HuH-7.5 (cell line): ENCODE measurements at regions not wholly inside any gene's neighbourhood (a gene's known extent, or its start where the extent isn't known, plus 50 kb on each side); places are given as distances from the start of the nearest gene placed in this dataset.

Source experiments
- DNase-seq: peaks from one replicate; pipeline ENCODE4 v3.0.0; 2011; ENCODE audit warnings: low spot score

DNA sequence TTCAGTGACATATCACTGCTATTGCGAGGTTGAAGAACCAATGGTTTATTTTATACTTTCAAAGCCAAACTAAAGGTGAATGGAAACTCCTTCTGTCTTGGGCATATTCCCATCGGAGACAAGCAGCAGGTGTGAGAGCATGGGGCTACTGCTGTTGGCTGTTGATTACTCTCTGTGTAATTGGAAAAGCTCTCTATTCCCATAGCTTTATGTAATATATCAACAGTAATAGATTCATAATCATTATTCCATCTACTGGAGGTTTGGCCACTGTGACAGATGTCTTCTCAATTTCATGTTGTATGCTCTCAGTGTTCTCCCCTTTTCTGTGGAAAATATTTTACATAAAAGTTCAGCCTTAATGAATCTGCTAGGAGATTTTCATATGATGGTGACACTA, 352.0 kb downstream of the BTG1 start:
- DNase-seq: no peak

DNA sequence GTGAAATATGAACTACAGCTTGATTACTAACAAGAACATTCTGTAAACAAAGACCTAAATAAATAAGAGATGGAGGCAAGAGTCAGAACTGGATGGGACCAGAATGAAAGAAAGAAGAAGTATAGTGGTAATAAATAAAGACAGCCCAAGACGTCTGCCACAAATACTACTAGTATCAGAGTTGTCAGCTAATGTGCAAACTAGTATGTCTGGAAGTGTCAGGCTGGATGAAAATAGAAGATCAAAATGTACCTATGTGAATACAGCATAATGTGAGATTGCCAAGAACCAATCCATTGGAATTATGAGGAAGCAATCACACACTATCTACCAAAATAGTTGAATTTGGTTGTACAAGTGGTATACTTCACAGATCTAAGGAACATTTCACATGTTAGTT, 353.0 kb downstream of the BTG1 start:
- no peak for DNase-seq

DNA sequence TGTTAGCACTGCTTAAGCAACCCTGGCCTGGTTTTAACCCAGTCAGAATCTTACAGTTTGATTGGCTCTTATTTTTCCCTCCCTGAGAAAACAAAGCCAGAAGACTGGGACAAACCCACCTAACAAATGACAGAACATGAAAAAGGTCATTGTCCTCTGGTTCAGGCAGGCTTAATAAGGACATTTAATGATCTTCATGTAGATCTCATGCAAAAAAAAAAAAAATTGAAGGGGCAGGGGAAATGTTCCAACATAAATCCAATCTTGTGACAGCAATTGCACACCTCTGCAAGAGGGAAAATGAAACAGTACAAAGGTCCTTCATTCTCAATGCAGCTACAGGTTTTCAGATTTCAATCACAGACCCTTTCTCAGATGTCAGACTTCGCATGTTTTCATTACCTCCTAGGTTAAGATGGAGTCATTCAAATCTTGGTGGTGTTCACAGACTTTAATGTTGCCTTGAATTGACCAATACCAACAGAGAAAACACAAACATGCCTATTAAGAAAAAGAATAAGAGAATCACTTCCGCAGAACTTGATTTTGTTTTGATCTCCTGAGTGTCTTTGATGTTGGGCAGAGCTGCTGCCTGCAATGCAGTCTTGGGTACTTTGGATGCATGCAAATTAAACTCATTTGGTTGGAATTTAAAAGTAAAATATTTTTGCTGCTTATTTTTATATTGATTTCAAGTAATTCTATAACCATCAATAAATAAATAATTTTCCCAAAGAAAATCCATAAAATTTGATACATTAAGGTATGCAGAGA, 359.0 kb downstream of the BTG1 start:
- no peak for DNase-seq

DNA sequence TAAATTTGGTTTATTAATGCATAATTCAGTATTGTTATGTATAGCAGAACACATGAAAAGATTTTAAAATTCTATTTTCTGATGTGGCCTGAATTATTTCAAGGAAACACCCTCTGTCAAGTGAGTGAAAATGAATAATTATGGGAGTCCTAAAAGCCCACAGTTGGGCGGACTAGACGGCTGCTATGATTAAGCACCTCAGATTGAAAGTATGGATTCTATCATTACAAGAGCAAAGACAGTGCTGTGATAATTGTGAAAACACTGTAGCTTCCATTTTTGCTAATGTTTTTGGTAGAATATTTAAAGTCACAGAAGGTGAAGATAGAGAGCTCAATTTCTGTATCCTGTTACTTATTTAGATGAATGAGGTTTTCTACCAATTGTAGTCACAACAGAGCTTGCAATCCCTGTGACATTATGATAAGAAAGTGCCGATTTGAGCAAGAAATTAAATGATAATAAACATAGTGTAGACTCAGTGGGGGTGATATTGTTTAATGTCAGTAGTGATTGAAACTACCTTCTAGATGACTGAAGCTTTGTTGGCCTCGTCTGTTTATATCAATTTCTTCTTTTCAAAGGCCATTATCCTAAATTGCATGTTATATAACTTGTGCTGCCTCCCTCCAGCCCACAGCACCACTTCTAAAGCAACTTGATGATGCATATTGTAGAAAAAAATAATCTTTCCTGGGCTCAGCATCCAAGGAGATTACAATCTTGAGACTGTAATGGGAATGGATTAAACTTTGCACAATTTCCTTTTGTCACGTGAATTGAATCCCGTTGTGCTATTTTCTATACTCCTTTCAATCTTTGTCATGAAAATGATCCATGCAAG, 359.8 kb downstream of the BTG1 start:
- no peak for DNase-seq

DNA sequence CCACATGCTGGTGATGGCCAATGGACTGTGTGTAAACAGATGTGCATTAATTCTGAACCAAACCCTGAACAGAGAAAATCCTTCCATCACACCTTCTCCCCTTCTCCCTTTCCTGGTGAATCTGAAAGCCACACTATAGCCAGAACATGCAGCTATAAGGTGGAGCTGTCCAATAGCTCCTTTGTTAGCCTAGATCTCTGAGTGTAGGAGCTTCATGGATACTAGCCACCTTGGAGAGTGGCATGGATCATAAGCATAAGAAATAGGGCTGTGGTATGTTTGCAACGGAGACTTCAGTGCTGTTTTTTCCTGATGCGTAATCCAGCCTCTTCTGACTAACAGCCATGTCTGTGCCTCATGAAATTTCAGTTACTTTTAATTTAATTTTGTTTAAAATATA, 364.5 kb downstream of the BTG1 start:
- no peak for DNase-seq

DNA sequence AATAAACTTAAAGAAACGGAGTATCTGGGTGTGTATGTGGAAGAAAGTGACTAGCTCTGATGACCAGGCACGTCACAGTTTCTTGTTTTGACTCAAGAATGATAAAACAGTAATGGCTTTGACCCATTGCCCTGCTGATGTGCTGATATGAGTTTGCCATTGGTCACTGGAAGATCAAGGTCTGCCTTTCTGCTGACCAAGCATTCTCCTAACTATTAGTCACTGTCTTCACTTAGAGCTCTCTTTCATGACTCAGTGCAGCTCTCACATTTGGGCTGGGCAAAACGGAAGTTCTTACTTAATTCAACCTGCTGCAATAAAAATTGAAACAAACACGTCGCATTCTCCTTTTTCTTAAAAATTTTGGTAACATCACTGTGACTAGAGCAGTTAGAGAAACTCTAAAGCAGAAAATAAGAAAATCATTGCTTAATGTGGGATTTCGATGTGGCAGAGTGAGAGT, 366.7 kb downstream of the BTG1 start:
- DNase-seq: no peak

DNA sequence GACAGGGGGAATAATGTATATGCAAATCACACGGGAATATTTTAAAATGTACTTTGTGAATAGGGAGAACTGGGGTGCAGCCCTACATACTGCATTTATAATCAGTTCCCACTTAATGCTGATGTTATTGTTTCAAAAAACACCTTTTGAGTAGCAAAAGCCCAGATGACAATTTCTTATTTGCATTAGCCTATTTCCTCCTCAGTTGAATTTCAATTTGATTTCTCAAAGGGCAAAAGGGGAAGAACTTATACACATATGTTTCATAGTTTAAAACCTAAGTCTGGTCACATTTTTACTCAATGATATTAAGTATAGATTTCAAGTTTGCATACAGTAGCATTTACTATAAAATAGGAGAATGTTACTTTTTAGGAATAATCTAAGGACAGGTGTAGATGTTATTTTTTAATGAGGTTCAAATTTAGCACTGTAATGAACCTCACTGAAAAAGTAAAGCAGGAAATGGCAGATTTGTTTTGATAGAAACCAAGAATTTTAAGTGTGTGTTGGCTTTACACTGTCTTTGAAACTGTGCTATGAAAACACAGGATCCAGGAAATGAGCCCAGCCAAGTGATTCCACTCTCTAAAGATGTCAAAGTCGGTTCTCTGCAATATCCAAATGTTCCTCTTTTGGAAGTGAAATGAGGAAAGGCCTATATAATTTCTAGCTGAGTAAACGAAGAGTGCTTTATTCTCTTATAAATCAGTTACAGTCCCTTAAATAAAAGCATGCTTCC, 367.4 kb downstream of the BTG1 start:
- DNase-seq: no peak

DNA sequence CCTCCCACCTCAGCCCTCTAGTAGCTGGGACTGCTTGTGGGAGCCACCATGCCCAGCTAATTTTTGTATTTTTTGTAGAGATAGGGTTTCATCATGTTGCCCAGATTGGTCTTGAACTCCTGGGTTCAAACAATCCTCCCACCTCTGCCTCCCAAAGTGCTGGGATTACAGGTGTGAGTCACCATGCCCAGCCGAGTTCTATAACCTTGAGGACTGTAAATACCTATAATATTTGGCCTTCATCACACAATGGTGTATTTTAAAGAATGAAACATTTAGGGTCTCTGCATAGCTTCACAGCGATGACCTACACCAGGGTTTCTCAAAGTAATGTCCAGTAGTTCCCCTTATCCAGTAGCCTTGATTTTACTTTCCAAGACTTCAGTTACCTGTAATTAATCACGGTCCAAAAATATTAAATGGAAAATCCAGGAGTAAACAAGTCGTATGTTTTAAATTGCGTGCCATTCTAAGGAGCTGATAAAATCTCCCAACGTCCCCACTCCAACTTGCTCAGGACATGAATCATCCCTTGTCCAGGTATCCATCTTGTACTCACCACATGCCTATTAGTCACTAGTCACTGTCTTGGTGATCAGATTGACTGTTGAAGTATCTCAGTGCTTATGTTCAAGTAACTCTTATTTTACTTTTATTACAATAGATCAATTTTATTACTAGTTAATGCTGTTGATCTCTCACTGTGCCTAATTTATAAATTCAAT, 368.2 kb downstream of the BTG1 start:
- no peak for DNase-seq

DNA sequence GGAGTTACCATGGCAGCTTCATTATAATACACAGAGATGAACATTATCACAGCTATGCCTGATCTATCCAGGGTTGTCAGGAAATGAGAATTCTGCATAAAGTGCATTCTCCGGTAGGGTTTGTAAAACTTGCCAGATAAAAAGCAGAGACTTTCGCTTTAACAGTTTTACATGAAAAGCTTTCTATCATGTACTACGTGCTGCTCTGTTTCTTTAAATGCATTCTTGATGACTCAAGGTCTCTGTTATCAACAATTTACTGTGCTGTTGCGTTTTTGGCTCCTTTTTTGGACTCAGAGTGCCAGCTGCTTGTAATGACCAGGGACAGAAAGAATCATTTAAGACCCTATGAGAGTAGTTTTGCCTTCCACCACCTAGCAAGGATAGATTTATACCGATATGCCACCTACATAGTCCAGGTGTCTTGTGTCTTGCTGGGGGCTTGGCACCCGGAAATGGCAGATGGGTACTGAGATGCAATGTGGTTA, 371.2 kb downstream of the BTG1 start:
- no peak for DNase-seq

DNA sequence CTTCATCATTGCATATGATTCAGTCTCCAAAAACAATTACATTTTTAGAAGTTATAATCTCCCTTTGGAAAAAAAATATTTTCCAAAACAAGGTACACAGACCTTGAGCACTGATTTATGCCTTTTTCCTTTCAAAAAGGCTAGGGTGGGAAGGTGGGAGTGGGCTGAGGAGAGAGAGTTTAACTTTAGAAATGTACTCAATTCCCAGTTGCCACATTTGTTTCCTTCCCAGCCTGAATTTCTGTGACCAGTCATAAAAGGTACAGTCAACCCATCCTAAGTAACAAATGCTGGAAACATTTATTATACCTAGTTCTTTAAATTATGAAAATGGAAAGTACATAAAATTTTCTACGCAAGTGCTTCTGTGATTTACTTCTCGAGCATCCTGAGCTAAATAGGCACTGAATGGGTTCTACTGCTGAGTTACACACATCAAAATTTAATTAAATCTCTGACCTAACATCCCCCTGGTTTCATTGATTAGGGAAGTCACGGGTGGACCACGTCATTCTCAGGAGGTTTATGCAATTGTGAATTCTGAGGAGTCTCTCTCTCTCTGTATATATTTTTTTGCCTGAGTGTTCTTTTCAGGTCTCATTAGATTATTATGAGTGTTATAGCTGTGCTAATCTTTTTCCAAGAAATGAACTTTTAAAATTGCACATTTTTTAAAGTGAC, 371.8 kb downstream of the BTG1 start:
- DNase-seq: no peak

DNA sequence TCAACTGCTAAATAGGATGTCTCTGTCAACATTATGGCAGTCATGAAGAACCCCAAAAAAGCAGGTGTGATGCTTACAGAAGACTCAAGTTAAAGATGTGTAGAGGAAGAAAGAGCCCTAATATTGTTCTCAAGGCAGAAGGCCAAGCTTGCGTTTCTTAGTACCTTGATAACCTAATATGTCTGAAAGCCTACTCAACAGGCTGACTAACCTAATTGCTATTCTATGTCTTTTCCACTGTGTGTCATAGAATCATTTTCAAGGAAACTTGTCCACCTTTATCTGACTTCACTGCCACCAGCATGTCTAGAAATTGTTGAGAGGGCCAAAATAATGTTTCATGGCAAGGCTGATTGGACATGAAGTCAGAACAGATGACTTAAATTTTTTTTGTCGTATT, 373.2 kb downstream of the BTG1 start:
- DNase-seq: no peak

DNA sequence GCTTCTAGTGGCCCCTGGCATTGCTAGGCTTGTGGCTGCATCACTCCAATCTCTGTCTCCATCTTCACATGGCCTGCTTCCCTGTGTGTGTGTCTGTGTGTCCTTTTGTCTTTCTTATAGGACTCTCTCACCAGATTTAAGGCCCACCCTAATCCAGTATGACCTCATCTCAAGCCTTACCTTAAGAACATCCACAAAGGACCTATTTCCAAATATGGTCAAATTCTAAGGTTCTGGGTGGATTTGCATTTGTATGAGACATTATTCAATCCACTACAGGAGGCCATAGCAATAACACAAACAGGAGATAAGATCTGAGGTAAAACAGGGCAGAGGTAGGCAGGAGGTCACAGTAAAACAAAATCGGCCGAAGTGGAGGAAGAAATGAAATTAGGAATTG, 375.9 kb downstream of the BTG1 start:
- DNase-seq: no peak

DNA sequence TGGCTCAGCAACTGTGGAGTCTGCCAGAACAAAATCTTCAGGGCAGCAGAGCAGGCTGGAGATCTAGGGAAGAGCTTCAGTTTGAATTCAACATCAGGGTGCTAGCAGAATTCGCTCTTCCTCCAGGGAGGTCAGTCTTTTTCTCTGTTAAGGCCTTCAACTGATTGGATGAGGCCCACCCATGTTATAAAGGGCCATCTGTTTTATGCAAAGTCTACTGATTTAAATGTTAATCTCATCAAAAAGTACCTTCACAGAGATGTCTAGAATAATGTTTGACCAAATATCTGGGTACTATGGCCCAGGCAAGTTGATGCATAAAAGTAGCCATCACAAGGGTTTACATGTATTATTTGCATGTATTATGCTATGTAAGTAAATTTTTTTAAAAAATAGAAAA, 378.4 kb downstream of the BTG1 start:
- DNase-seq: no peak

DNA sequence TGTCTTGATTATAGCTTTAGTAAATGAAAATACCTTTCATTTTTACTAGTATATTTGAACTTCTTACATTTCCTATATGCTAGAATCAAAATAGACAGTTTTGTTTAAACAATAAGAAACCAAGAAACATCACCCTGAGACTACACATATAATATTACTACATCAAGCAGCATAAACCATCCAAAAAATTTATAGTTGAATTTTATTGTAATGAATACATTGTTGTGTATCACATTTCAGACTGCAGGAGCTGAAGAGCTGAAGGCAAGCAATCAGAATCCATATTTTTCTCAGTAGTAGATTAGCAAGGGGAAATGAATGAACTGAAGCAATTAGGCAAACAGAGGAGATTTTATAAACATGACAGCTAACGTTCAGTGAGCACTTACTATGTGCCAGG, 379.2 kb downstream of the BTG1 start:
- no peak for DNase-seq

DNA sequence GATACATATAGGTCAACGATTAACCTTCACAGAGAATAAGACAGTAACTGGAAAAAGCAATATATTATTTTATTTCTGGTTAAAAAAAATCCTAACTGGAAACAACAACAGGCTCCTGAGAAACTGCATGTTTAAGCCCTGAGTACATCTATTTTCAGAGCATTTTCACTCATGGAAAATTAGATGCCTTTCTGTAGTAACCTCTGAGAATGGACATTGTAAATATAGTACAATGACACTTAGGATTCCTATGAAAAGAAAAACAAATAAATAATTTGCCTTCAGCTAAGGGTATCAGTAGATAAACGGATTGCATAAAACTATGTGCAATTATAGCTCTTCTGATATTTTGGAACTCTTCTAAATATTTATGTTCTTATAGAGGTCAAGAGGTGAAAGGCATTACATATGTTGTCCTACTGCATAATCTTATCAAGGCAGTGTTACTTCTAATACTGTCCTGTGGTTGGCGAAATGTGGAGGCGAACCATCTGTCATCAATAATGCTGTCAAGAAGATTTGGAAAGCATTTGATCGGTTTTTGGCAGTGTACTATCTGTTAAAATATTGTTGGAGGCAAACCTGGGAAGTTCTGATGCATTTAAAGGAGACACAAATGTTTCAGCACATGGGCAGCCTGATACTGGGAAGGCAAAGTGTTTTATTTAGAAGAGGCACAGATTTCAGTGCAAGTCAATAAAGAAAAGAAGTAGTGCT, 381.8 kb downstream of the BTG1 start:
- DNase-seq: no peak

DNA sequence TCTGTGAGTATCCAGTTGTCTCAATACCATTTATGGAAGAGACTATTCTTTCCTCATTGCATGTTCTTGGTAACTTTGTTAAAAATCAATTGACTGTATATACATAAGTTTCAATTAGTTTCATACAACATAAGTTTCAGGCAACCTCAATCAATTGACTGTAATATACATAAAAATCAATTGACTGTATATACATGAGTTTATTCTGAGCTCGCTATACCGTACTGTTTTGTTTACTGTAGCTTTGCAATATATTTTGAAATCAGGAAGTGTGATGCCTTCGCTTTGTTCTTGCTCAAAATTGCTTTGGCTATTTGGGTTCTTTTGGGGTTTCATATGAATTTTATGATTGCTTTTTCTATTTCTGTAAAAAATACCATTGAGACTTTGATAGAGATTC, 392.0 kb downstream of the BTG1 start:
- DNase-seq: no peak

DNA sequence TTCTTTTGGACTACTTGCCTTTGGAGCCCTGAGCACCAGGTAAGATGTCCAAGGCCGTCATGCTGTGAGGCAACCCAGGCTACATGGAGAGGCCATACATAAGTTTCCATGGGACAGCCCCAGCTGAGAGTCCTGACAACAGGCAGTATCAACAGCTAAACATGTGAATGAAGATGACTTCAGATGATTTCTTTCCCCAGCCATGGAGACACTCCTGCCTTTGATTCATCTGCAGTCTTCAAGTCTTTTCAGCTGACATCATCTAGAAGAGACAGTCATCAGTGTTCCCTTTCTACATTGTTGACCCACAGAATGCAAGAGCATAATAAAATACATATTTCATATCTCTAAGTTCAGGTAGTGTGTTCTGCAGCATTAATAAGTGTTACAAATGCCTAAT, 398.7 kb downstream of the BTG1 start:
- no peak for DNase-seq

DNA sequence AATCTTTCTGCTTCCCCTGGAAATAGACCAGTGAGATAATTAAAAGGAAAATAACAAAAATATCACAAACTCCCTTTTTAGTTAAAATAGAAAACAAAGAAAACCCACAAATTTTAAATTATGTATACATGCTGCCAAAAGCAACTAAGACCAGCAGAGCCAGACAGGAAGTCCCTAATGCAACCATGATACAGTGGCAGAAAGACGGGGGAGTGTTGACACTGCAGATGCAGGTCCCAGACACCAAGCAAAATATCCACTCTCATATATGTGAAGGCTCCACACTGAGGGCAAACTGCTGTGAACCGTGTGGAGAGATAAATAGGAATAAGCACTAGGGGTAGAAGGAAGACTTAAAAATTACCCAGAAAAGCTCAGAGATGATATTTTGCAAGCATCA, 401.0 kb downstream of the BTG1 start:
- no peak for DNase-seq

DNA sequence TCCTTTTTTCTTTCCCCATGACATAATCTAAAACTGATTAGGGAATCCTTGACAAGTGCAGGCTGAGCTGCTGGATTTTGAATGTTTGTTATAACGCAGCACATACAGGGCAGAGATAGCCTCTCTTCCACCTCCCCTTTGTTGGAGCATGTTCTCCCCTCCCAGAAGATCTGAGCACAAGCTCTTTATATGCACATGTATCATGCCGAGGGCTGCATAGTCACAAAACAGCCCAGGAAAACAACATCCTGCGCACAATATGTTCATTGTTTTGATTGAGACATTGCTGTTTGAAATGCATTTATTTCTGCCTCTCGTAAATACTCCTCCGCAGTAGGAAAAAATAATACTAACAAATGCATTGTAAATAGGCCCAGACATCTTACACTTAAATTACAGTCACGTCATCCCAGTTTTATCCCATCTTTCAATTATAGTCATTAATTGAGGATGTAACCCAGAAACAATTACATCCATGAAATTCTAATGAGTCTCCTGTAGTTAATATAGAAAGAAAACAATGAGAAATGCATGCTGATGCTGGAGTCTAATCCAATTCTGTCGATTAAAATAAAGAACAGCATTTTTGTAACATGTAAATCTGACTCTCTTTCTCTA, 401.8 kb downstream of the BTG1 start:
- no peak for DNase-seq

DNA sequence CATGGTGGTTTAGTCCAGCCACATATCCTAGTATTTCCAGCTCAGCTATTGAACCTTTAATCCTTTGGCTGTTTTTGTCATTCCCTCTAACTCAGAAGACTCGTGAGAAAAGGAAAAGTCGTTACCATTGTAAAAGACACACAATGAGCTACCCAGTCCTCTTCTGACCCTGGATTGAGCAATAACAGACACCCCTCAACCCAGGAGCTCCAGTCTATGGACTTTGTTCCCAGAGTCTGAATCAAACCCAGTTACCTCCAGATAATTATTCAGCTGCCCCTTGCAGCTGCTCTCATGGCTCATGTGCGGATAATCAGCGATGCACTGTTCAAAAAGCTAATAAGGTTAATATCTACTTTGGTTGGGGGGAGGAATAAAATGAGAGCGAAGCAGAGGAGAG, 402.4 kb downstream of the BTG1 start:
- no peak for DNase-seq
